Stomach (tissue), 4 donors: ENCODE measurements at regions not wholly inside any gene's neighbourhood (a gene's known extent, or its start where the extent isn't known, plus 50 kb on each side); places are given as distances from the start of the nearest gene placed in this dataset.

ENCODE experiments used
- EP300 ChIP-seq: sonication (generic); formaldehyde crosslinking; IDR thresholded peaks from one replicate; pipeline ENCODE4 v1.6.1; 2017; ENCODE audit warnings: antibody characterized with exemption
- POLR2A ChIP-seq, 4 donors: fragments of 450-650 bp; IDR thresholded peaks; one replicate each; pipeline ENCODE4 v1.6.1; 2016; ENCODE audit warnings: antibody characterized with exemption in 4 of 4, control low read depth in 2 of 4, mild to moderate bottlenecking in 1 of 4, moderate library complexity in 1 of 4
- POLR2AphosphoS5 ChIP-seq, 3 donors: sonication (generic); formaldehyde crosslinking; IDR thresholded peaks; one replicate each; pipeline ENCODE4 v1.6.1; 2016; ENCODE audit warnings: antibody characterized with exemption in 3 of 3
- TF ChIP-seq, protein P1 (sequence below), 7 experiments: fragments of 450-650 bp in 4 of 7; fragments of 200-600 bp in 3 of 7; sonication (generic) in 3 of 7; IDR thresholded peaks; one replicate each; pipeline ENCODE4 v1.5.1; 2016 to 2019; ENCODE audit warnings: antibody characterized with exemption in 7 of 7, control low read depth in 2 of 7, mild to moderate bottlenecking in 1 of 7

DNA sequence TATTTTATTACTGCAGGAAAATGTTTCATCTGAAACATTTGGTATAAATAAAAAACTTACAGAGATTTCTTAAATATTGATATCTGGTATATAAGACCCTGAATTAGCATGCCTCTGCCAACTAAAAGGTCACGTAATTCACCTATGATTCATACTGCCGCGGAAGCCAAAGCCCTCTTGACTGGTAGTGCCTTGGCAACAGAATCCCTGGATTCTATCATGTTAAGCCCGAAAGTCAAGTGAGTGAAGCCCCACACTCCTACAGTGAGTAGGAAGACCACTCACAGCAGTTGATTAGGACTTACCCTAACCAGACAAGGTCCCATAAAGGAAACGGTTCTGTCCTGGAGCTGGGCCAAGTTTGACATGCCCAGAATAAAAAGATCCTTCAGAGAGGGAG, 175.6 kb upstream of the NREP start:
- TF ChIP-seq, protein P1, sequence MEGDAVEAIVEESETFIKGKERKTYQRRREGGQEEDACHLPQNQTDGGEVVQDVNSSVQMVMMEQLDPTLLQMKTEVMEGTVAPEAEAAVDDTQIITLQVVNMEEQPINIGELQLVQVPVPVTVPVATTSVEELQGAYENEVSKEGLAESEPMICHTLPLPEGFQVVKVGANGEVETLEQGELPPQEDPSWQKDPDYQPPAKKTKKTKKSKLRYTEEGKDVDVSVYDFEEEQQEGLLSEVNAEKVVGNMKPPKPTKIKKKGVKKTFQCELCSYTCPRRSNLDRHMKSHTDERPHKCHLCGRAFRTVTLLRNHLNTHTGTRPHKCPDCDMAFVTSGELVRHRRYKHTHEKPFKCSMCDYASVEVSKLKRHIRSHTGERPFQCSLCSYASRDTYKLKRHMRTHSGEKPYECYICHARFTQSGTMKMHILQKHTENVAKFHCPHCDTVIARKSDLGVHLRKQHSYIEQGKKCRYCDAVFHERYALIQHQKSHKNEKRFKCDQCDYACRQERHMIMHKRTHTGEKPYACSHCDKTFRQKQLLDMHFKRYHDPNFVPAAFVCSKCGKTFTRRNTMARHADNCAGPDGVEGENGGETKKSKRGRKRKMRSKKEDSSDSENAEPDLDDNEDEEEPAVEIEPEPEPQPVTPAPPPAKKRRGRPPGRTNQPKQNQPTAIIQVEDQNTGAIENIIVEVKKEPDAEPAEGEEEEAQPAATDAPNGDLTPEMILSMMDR (IDR thresholded peaks at IDR 0.05): no peak
- TF ChIP-seq POLR2AphosphoS5 (IDR thresholded peaks at IDR 0.05) (no peak), EP300 (no peak), POLR2A (IDR thresholded peaks at IDR 0.05) (no peak)
